ENCODE measurements at regions not wholly inside any gene's neighbourhood (a gene's known extent, or its start where the extent isn't known, plus 50 kb on each side); places are given as distances from the start of the nearest gene placed in this dataset.

DNA sequence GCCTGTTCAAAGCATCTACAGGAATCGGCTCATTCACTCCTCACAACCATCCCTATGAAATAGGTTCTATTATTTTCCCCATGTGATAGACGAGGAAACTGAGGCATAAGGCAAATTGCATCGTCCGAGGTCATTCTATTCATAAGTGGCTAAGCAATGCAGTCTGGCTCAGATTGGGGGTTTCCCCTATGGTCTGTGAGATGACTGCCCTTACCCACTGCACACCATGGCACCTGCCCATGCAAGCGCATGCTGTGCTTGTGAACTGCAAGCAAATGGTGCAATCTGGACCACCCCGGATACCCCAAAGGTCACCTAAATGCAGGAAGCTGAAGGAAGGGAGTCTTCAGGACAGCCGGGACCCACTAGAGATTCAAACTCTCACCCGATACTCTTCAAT, 123.4 kb upstream of the SOD1 start:
- no peak for TF ChIP-seq HMG20A (CRISPR knock-in tag; conservative IDR thresholded peaks at IDR 0.05)
- TF ChIP-seq RBM15 (IDR thresholded peaks at IDR 0.05; ENCODE audit: insufficient read depth, low read length): no peak
- no peak for TF ChIP-seq FOXM1 (IDR thresholded peaks at IDR 0.05; ENCODE audit: low read depth)
- no peak for TF ChIP-seq FOXM1 (CRISPR knock-in tag; IDR thresholded peaks at IDR 0.05; ENCODE audit: low read depth)
- TF ChIP-seq KLF10 (CRISPR knock-in tag; IDR thresholded peaks at IDR 0.05): no peak
- TF ChIP-seq ZNF551 (CRISPR knock-in tag; IDR thresholded peaks at IDR 0.05): no peak
- no peak for TF ChIP-seq ZFX (CRISPR knock-in tag; IDR thresholded peaks at IDR 0.05)
- TF ChIP-seq, protein P1, sequence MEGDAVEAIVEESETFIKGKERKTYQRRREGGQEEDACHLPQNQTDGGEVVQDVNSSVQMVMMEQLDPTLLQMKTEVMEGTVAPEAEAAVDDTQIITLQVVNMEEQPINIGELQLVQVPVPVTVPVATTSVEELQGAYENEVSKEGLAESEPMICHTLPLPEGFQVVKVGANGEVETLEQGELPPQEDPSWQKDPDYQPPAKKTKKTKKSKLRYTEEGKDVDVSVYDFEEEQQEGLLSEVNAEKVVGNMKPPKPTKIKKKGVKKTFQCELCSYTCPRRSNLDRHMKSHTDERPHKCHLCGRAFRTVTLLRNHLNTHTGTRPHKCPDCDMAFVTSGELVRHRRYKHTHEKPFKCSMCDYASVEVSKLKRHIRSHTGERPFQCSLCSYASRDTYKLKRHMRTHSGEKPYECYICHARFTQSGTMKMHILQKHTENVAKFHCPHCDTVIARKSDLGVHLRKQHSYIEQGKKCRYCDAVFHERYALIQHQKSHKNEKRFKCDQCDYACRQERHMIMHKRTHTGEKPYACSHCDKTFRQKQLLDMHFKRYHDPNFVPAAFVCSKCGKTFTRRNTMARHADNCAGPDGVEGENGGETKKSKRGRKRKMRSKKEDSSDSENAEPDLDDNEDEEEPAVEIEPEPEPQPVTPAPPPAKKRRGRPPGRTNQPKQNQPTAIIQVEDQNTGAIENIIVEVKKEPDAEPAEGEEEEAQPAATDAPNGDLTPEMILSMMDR (IDR thresholded peaks at IDR 0.05 in 2 of 3, conservative IDR thresholded peaks at IDR 0.05 in 1 of 3; ENCODE audit: insufficient read depth in 2 of 3, low read depth in 1 of 3, low read length in 3 of 3): no peak
- no peak for TF ChIP-seq POLR2A (conservative IDR thresholded peaks at IDR 0.05)
- TF ChIP-seq CBX8 (IDR thresholded peaks at IDR 0.05; ENCODE audit: borderline replicate concordance, extremely low read depth, low read depth, low read length, poor library complexity, severe bottlenecking): no peak
